Panc1 (cell line): ENCODE measurements at regions not wholly inside any gene's neighbourhood (a gene's known extent, or its start where the extent isn't known, plus 50 kb on each side); places are given as distances from the start of the nearest gene placed in this dataset.

Source experiments
- ATAC-seq: fragments of 200-7000 bp; cut with Tn5 transposase; 2 replicates; pipeline ENCODE4 v1.9.1; 2020; ENCODE audit warnings: mild to moderate bottlenecking, moderate library complexity
- BruUV-seq: library from RNA; stranded (reverse); fragments of 400-500 nt; replicated peaks from 2 replicates; lab custom pipeline; 2021; lab: Mats Ljungman, UMichigan
- CTCF ChIA-PET: fragments of 300-600 bp; sonication (Branson Sonifier 250); formaldehyde crosslinking; loops from one replicate; lab custom pipeline; 2022; ENCODE audit warnings: antibody characterized with exemption; lab: Charles Lee
- POLR2A ChIA-PET: fragments of 300-600 bp; sonication (Branson Sonifier 250); formaldehyde crosslinking; loops from one replicate; lab custom pipeline; 2022; ENCODE audit warnings: antibody characterized with exemption; lab: Charles Lee
- DNase-seq: peaks from one replicate; pipeline ENCODE4 v3.0.0-alpha.2; 2010; ENCODE audit warnings: low read depth, low spot score
- H3K27ac ChIP-seq: 2 replicates; pipeline ENCODE4 v1.5.1; 2011; ENCODE audit warnings: mild to moderate bottlenecking, low read length, inconsistent platforms
- H3K27me3 ChIP-seq: fragments of 200-500 bp; sonication (Bioruptor generic); 2 replicates; pipeline ENCODE4 v1.6.0; 2014; ENCODE audit warnings: low read length, inconsistent platforms; ENCODE audit not compliant: control insufficient read depth, insufficient read depth
- H3K36me3 ChIP-seq: fragments of 200-500 bp; sonication (Bioruptor generic); 2 replicates; pipeline ENCODE4 v1.5.1; 2014; ENCODE audit warnings: inconsistent platforms, mild to moderate bottlenecking, low read length, moderate library complexity; ENCODE audit not compliant: control insufficient read depth, insufficient read depth
- H3K4me1 ChIP-seq: 2 replicates; pipeline ENCODE4 v1.5.1; 2011; ENCODE audit warnings: inconsistent platforms, mild to moderate bottlenecking, low read length, moderate library complexity; ENCODE audit not compliant: control insufficient read depth, insufficient read depth
- H3K4me3 ChIP-seq, 2 experiments: 2 replicates each; pipeline ENCODE4 v1.5.1; 2011 to 2012; ENCODE audit warnings: low read depth in 2 of 2, low read length in 2 of 2, mild to moderate bottlenecking in 2 of 2, inconsistent platforms in 1 of 2, moderate library complexity in 1 of 2
- H3K9me3 ChIP-seq: fragments of 200-500 bp; sonication (Bioruptor generic); 2 replicates; pipeline ENCODE4 v1.5.1; 2014; ENCODE audit warnings: low read depth, mild to moderate bottlenecking, inconsistent platforms, low read length, moderate library complexity; ENCODE audit not compliant: control insufficient read depth, insufficient read depth
- CTCF ChIP-seq: fragments of 450-650 bp; IDR thresholded peaks from 2 replicates; pipeline ENCODE4 v1.5.1; 2017; ENCODE audit warnings: mild to moderate bottlenecking
- POLR2AphosphoS5 ChIP-seq: IDR thresholded peaks from 2 replicates; pipeline ENCODE4 v1.6.1; 2012; ENCODE audit warnings: mild to moderate bottlenecking, low read depth, low read length, moderate library complexity
- REST ChIP-seq, 2 experiments: IDR thresholded peaks; 2 replicates each; pipeline ENCODE4 v1.6.1; 2011 to 2012; ENCODE audit warnings: low read depth in 2 of 2, control low read depth in 1 of 2, low read length in 1 of 2, mild to moderate bottlenecking in 1 of 2, moderate library complexity in 1 of 2; ENCODE audit not compliant: insufficient read depth in 1 of 2
- SIN3A ChIP-seq: IDR thresholded peaks from 2 replicates; pipeline ENCODE4 v1.6.1; 2012; ENCODE audit warnings: low read depth, mild to moderate bottlenecking, low read length, moderate library complexity, borderline replicate concordance; ENCODE audit not compliant: insufficient read depth
- TCF7L2 ChIP-seq: IDR thresholded peaks from 2 replicates; pipeline ENCODE4 v1.6.1; 2011; ENCODE audit warnings: mild to moderate bottlenecking, low read depth, low read length, inconsistent platforms
- in situ Hi-C: cut with HindIII; loops from 2 replicates; pipeline ENCODE4 v1.10.0; 2016; ENCODE audit warnings: low sequenced_read_pairs, low pct_unique_long_range_greater_than_20kb
- intact Hi-C: fragments of 100-400 bp; cut with micrococcal nuclease; formaldehyde crosslinking; loops from one replicate; pipeline ENCODE4 v1.10.0; 2022; ENCODE audit not compliant: unreplicated experiment

- Histone ChIP-seq H3K27ac (no peak overlapping the region), H3K4me1 (no peaks in the 10 kb centered on the region), H3K4me3 (no peak overlapping the region), H3K9me3 (no peaks in the 10 kb centered on the region), H3K27me3 (no peaks in the 10 kb centered on the region), H3K36me3 (no peaks in the 10 kb centered on the region)
- in situ Hi-C loops (no loop called here), intact Hi-C loops (no loop called here)
- DNase-seq (no peak), ATAC-seq (no peak)
- ChIA-PET CTCF (no interaction called here), POLR2A (interaction anchor here (0.6 kb wide), 1 partner anchor 342 kb away, joined by 5 read pairs; no protein-coding TSS in a partner anchor)
- BruUV-seq: no TSS peak
- TF ChIP-seq TCF7L2: no peak
- TF ChIP-seq SIN3A: no peak
- no peak for TF ChIP-seq REST (IDR thresholded peaks at IDR 0.05; ENCODE audit: insufficient read depth in 1 of 2, low read depth in 2 of 2, low read length in 1 of 2)
- no peak for TF ChIP-seq POLR2AphosphoS5
- no peak for TF ChIP-seq CTCF
Measured at GRCh38 chr1:187129132-187129531, 300.4 kb downstream of the PLA2G4A start.

GRCh38 chr1:187143783-187144182 is 315.0 kb downstream of the PLA2G4A start:
- no peak for ATAC-seq
- no peak for DNase-seq
- Histone ChIP-seq H3K9me3 (no peaks in the 10 kb centered on the region), H3K4me1 (no peaks in the 10 kb centered on the region), H3K27me3 (no peaks in the 10 kb centered on the region), H3K27ac (no peak overlapping the region), H3K36me3 (no peaks in the 10 kb centered on the region), H3K4me3 (no peak overlapping the region)
- intact Hi-C loops: no loop called here
- ChIA-PET CTCF (no interaction called here), POLR2A (no interaction called here)
- TF ChIP-seq REST (IDR thresholded peaks at IDR 0.05; ENCODE audit: insufficient read depth in 1 of 2, low read depth in 2 of 2, low read length in 1 of 2): no peak
- TF ChIP-seq POLR2AphosphoS5: no peak
- TF ChIP-seq SIN3A: no peak
- TF ChIP-seq CTCF: no peak
- no peak for TF ChIP-seq TCF7L2
- no TSS peak for BruUV-seq
- in situ Hi-C loops: no loop called here
